NCI-H748 treated with DMSO at 0.1 percent for 48 hours (cell line): ENCODE measurements at regions not wholly inside any gene's neighbourhood (a gene's known extent, or its start where the extent isn't known, plus 50 kb on each side); places are given as distances from the start of the nearest gene placed in this dataset.
"Not testable (repeated sequence)": the region's sequence is repeated elsewhere in the genome, so short reads cannot be mapped to it uniquely, and the experiment has no call there.

Source experiments
- DNase-seq: peaks from one replicate; lab custom pipeline; 2025; lab: John Stamatoyannopoulos, UW

GRCh38 chr15:68482246-68482645, 50.3 kb upstream of the ITGA11 start:
- DNase-seq: no peak

GRCh38 chr15:68483165-68483564, 51.2 kb upstream of the ITGA11 start:
- DNase-seq: no peak

- no peak for DNase-seq
These were observed 52.3 kb upstream of the ITGA11 start for GRCh38 chr15:68484220-68484619.

GRCh38 chr15:68484696-68485400, 52.9 kb upstream of the ITGA11 start:
- no peak for DNase-seq

GRCh38 chr15:68485721-68486360, 53.9 kb upstream of the ITGA11 start:
- DNase-seq: no peak

- DNase-seq: no peak
These were observed 55.3 kb upstream of the ITGA11 start for GRCh38 chr15:68487087-68487843.

GRCh38 chr15:68488290-68488689, 56.3 kb upstream of the ITGA11 start:
- peak; percentile 27 for DNase-seq

GRCh38 chr15:68488966-68489365, 57.0 kb upstream of the ITGA11 start:
- DNase-seq: no peak

- no peak for DNase-seq
These were observed 57.5 kb upstream of the ITGA11 start for GRCh38 chr15:68489421-68489820.

GRCh38 chr15:68491415-68492106, 59.6 kb upstream of the ITGA11 start:
- no peak for DNase-seq

- no peak for DNase-seq
These were observed 60.9 kb upstream of the ITGA11 start for GRCh38 chr15:68492855-68493254.

GRCh38 chr15:68493629-68494028, 61.7 kb upstream of the ITGA11 start:
- no peak for DNase-seq

GRCh38 chr15:68494573-68495110, 62.7 kb upstream of the ITGA11 start:
- DNase-seq: no peak

- DNase-seq: no peak
These were observed 63.4 kb upstream of the ITGA11 start for GRCh38 chr15:68495221-68495950.

- no peak for DNase-seq
These were observed 64.2 kb upstream of the ITGA11 start for GRCh38 chr15:68495981-68496705.

GRCh38 chr15:68496751-68497150, 64.8 kb upstream of the ITGA11 start:
- not testable (repeated sequence) for DNase-seq

GRCh38 chr15:68497206-68497910, 65.4 kb upstream of the ITGA11 start:
- DNase-seq: no peak

- no peak for DNase-seq
These were observed 66.1 kb upstream of the ITGA11 start for GRCh38 chr15:68498076-68498475.

GRCh38 chr15:68499620-68500312, 67.8 kb upstream of the ITGA11 start:
- no peak for DNase-seq
